Activated CD4-positive, CD25-positive, alpha-beta regulatory T cell treated with anti-CD3 and anti-CD28 coated beads, Interleukin-2, amount 50 U/mL, for 24 hours (primary cell): ENCODE measurements at regions not wholly inside any gene's neighbourhood (a gene's known extent, or its start where the extent isn't known, plus 50 kb on each side); places are given as distances from the start of the nearest gene placed in this dataset.

ENCODE experiments used
- ATAC-seq, 2 donors: fragments of 150-1000 bp; cut with Tn5 transposase; one replicate each; pipeline ENCODE4 v1.10.0; 2021; ENCODE audit warnings: mild to moderate bottlenecking in 1 of 2, moderate library complexity in 1 of 2

DNA sequence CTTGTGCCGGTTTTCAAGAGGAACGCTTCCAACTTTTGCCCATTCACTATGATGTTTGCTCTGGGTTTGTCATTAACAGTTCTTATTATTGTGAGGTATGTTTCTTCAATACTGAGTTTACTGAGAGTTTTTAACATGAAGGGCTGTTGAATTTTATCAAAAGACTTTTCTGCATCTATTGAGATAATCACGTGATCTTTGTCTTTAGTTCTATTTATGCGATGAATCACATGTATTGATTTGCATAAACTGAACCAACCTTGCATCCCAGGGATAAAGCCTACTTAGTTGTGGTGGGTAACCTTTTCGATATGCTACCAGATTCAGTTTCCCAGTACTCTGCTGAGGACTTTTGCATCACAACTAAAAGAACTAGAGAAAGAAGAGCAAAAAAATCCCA is 318.0 kb downstream of the GASK1B start:
- ATAC-seq: no peak

DNA sequence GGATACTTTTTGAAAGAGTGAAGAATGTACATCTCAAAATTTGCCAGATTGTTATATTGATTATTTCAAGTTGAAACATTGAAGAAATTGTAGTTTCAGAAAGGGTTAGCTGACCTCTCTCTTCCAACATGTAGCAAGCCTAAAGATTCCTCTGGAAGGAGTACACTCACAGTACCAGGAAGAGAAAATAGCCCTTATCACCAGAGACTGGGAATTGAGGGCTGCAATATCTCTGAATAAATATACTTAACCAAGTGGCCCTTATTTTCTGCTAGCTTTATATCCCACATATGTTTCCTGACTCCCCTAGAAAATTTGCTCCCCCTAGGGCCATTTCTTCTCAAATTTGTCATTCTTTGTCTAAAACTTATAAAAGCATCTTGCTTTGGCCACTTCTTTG is 332.2 kb downstream of the GASK1B start:
- ATAC-seq: no peak

DNA sequence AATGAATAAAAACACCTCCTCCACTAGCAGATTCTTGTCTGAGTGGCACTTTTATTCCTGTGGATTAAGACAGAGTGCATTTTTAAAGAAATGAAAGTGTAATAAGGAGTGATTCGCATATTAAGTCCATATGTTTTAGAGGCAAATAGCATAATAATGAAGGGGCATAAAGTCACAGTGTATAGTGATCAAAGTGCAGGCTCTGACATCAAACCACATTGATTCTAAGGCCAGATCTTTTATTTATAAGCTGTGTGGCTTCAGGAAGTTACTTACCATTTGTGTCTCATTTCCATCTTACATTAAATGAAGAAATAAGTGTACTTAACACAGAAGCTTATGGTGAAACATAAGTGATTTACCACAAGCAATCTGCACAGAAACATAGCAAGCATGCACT is 332.8 kb downstream of the GASK1B start:
- ATAC-seq: no peak

DNA sequence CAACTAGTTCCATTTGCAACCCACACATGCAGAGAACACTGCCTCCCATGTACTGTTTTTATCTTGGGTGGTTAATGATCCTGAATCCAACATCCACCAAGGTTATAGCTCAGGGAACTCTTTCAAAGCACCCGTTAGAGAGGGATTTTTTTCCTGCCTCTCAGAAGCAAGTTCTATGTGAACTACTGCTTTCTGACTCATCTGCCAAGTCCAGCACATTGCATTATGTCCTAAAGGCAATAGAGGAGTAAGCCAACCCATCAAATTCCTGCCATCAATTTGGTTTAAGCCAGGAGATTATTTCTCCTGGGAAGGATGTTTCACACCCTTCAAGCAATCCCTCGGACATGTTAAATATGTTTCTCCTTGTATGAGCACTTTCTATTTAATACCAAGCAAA is 334.5 kb downstream of the GASK1B start:
- ATAC-seq: no peak

DNA sequence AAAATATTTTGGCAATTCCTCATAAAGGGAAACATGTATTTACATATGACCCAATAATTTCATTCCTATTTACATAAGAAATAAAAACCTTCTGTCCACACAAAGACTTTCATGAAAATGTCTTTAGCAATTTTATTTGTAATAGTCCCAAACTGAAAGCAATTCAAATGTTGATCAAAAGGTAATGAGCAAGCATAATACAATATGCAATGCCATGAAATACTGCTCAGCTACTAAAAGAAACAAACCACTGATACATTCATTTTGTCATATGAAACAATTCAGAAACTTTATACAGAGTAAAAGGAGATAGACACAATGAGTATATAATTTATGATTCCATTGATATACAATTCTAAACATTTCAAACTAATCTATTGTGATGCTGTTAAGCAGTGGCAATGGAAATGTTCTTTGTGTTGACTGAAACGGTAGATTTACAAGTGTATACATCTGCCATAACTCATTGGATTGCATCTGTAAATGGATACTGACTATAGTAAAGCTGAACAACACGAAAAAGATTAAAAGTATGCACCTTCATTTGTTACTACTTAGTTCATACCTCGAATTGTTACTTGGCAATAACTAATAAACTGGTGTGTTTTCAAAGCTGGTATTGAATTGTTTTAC is 335.6 kb downstream of the GASK1B start:
- ATAC-seq: no peak

DNA sequence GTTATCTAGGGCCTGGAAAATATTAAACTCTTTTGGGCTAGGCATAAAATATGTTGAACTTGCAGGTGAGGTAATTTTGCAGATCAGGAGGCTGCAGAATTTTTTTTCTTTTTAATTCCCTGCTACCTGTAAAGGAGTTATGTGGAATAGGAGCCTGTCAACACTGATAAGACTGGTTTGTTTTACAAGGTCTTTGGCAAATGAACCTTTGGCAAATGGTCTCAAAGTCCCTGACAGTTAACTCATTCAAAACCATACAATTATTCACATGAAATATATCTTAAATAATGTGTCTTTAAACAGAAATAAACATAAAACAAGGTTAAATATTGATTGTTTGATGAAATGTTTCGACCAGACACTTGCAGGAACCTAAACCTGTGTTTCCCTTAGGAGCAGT is 340.2 kb downstream of the GASK1B start:
- no peak for ATAC-seq

DNA sequence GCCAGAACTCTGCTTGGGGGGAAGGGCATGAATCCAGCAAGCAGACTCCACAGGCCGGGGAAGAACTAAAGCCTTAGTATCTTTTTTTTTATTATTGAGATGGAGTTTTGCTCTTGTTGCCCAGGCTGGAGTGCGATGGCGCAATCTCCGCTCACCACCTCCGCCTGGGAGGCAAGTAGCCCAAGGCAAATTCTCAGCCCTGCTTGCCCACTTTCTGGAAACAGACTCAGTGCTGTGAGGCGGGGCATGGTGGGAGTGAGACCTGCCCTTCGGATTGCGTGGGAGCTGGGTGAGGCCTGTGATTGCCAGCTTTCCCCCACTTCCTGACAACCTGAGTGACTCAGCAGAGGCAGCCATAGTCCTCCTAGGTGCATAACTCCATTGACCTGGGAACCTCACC is 348.8 kb downstream of the GASK1B start:
- no peak for ATAC-seq

DNA sequence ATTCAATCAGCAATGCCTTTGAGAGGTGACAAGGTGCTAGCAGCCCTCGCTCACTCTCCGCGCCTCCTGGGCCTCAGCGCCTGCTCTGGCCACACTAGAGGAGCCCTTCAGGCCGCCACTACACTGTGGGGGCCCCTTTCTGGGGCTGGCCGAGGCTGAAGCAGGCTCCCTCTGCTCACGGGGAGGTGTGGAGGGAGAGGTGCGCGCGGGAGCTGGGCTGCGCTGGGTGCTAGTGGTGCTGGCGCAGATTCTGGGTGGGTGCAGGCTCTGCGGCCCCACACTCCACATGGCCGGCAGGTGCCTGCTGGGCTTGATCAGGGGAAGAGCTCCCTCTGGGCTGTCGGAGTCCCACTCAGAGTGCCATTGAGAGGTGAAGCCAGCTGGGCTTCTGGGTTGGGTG is 351.0 kb downstream of the GASK1B start:
- ATAC-seq: no peak

DNA sequence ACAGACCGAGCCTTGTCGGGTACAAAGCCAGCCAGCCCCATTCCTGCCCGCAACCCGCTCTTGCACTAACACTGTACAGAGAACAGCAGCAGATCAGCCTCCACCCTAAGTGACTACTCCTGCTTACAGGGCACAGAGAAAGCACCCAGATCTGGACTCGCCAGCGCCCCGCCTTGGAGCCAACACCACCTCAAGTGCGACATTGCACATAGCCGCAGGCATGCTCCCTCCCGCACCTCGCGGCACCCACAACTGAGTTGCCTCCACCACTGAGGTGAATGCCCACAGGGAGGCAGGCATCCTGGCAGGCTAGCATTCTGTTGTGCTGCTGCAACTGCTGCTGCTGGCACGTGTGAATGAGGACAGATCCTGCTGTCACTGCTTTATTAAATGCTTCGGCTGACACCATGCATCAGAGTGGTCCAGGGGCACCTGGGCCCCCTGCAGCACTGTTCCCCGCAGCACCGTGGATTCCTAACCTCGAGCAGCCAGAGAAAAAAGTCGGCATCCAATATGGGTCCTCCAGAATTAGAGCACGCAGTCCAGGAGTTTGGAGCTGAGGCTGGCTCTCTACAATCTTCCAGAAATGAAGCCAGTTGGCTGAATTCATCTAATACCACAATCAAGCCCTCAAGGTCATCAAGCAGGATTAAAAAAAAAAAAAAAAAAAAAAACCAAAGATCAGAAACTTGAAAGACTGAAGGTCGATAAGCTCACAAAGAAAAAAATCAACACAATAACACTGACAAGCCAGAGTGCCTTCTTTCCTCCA is 352.9 kb downstream of the GASK1B start:
- ATAC-seq: no peak

DNA sequence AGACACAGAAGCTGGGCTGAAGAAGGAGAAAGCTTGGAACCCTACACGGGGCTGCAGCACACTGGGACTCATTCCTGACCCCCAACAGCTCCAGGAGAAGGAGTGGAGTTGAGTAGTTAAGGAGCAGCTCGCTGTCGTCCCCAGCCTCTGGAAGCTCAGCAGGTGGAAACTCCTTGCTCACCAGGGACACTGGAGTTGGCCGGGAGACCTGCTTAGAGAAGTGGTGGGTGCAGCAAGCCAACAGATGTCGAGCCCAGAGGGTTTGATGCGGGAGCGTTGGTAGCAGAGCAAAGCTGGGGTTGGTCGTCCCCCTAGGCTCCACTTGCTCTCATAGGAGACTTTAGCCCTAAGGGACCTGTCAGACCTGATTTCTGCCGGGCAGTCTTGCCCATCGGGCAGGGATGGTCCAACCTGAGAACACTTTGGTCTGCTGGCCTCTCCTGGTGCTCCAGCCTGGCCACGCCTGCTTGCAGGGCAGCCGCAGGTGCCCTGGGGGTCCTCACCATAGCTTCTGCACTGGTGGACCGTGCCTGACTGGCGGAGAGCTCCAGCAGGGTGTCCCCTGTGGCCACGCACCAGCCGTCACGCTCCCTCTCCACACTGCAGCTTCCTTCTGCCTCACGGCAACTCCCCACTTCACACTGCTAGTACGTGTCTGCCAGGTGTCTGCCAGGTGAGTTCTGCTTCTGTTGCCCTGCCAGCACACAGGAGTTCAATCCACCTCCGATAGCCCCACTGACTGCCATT is 353.7 kb downstream of the GASK1B start:
- ATAC-seq: no peak

DNA sequence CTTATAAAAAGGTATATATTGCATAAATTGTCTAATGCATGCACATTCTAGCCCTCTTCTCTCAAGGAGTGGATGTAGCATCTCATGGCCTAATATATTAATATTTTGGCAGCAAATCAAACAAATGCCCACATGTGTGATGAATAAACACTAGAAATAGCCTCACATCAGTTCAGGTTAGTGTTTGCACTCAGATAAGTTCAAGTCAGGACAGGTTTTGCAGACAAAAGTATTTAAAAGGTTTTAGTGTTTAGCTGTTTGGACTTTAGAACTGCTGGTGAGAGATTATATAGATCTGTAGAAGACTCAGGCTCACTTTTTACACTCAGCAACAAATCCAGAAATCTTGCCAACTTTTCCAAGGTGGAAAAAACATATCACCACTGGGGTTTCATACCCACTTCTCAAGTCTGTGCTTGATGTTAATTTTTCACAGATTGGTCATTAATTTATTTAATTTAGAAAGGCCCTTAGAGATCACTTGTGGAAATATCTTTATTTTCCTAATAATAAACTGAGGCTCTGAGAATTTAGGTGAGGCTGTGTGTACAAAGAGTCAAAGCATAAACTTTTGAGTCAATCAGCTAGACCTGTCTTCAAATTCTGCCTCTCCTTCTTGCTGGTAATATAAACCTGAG is 362.6 kb downstream of the GASK1B start:
- no peak for ATAC-seq

DNA sequence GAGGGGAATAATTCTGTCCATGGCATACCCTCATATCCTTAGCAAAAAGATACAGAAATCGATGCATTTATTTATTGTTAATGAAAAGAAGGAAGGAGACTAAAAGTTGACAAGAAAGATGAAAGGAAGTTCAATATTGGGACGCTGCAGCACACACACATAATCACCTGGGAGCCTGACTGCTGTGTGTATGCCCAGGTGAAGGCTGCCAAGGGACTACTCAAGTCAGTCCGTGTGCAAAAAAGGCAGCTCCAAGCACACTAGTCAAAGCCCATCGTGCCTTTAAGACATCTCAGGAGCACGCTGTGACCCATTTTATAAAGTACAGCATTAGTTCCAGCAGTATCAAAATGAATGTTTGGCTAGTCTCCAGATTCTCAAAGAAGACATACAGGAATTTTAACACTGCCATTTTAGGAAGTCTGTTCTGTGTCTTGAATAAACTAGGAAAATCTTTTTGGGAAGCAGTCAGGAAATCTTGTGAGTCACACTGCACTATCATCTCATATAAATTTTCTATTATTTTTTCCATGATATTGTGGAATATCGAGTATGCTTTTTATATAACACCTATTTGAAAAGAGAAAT is 363.9 kb downstream of the GASK1B start:
- no peak for ATAC-seq

DNA sequence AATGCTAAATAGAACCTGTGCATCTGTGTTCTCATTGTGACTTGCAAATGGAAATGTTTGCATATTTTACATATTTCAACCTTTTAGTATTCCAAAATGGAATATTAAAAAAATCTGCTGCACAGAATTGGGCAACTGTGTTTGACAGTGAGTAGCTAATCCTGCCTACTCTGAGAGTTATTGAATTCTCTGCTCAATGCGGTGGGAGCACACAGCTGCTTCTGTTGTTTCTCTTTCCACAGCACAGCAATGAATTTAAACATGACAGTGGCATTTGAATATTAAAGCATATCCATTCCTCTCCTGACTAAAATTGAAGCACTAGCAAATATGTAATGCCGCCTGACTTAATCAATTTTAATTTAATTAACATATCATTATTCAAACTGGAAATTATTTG is 366.6 kb downstream of the GASK1B start:
- no peak for ATAC-seq

DNA sequence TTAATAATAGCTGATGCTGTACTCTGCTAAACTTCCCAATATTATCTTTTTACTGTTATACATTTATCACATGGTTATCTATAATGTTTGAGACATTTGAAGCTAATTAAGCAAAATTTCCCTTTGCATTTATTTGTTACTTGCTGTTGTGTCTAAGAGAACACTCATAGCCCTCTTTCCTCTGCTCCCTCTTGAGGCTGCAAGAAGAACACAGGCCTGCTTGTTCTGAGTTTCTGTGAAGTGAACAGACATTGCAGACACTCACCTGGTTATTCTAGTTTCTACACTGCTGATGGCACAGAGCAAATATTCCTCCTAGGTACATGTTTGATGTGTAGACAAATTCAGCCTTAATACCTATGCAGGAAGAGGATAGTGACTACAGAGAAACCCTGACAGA is 367.8 kb downstream of the GASK1B start:
- no peak for ATAC-seq

DNA sequence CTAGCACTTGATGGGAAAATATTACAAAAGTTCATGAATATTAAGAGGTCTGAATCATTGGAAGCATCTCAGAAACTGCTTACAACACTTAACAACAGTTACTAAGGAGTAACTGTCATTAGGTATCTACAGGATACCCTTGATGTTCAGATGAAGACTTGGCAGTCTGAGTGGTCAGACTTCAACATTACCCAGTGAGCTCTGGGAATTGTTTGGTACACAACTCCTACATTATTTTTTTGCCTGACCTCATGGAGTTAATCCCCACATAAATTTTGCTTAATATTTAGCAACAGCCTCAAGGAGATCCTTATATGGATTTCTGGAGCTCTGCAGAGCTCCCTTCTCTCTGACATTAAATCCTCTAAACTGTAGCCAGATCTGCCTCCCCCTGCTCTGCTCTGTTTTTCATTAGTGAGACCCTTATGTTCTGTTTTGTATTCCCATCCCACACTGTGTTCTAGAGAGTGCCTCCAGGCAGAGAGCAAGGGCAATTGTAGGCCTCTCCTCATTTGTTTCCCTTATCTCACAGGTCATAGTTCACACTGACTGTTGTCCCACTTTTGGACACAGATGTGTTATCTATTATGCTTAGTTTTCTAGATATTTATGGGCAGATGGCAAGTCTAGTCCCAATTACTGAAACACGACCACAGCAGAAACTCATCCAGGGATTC is 368.8 kb downstream of the GASK1B start:
- ATAC-seq: no peak

DNA sequence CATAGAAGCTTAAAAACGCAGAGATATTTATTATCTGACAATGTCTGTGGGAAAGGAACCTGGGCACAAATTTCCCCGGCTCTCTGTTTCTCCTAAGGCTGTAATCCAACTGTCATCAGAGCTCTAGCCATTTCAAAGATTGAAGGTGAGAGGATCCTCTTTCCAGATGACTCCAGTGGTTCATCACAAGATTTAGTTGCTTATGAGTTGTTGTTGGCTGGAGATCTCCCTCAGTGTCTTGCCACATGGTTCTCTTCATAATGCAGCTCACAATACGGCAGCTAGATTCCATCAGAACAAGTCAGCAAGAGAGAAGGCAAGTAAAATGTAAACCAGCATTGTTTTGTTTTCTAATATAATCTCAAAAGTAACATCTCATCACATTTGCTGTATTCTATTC is 369.4 kb downstream of the GASK1B start:
- no peak for ATAC-seq

DNA sequence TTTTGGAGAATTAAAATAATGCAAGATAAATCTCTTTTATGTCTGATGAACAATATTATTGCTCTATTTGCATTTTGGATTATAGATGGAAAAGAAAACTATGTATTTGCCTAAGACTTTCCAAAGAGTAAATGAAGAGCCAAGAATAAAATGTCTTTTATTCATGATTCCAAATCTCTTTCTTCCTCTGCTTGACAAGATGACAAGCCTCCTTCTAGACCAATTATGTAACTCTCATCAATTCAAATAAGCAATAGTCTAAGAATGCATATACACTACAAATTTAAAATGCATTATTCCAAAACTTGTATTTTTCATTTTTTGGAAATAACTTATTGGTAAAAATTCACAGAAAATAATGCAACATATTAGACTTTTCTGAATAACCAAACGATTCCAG is 377.3 kb downstream of the GASK1B start:
- ATAC-seq: no peak

DNA sequence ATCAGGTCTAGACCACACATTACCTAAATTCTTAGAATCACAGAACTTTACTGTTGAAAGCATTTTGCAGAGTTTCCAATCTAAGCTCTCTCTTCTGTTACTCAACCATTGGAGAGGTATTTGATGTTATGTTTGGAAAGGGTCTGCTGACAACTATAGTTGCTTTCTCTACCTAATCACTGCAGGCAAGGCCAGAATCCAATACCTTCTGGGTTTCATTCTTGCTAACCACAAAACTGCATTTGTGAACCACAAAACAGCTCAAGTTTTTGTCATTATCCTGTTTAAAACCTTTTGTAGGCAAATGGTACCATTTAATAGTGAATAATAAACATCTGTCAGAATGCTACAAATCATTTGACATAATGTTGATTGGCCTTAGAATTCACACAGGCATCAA is 380.1 kb downstream of the GASK1B start:
- ATAC-seq: no peak

DNA sequence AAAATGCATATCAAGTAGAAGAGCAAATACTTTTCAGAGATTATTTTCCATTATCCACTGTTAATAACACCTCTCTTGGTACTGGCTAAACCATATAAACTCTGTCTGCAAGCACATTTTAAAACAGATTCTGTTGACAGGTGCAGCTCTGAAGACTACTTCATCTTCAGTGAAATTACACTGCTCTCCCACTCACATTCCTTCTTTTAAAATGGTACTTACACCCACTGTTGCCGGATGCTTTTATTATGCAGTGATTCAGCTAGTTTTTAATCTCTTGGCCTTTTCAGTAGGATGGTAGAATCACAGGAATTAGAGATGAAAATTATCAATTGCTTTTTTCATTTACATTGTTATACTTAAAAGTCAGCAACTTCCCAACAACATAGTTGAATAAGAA is 381.6 kb downstream of the GASK1B start:
- no peak for ATAC-seq

DNA sequence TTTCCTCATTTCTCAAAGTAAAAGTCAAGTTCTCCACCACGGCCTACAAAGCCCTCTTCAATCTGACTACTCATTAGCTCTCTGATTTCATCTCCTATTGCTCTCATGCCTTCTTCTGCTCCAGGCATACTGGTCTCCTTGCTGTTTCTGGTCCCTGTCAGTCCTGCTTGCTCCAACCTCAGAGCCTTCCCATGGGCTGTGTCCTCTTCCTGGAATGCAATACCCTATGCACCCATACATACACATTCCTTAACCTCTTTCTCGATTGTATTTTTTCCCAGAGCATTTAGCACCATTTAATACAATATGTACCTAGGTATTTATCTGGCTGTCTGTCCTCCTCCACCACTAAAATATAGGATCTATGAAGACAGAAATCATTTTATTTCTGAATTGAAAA is 385.2 kb downstream of the GASK1B start:
- no peak for ATAC-seq

DNA sequence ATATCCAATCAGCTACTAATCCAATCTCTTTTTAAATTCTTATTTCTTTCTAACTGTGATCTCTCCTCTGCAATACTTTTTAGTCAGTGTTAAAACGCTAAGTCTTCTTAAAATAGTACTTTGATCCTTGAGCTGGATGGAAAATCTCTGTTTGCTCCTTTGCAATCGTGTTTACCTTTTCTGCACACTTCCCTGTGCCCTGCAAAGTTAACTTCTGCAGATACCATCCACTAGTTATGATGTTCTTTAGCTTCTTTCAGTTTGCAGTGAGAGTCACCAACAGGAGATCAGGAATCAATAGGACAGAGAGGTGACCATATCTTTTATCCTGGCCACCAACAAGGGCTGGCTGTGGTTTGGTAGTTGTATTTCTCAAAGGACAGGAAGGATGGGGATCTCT is 391.5 kb downstream of the GASK1B start:
- ATAC-seq: no peak

DNA sequence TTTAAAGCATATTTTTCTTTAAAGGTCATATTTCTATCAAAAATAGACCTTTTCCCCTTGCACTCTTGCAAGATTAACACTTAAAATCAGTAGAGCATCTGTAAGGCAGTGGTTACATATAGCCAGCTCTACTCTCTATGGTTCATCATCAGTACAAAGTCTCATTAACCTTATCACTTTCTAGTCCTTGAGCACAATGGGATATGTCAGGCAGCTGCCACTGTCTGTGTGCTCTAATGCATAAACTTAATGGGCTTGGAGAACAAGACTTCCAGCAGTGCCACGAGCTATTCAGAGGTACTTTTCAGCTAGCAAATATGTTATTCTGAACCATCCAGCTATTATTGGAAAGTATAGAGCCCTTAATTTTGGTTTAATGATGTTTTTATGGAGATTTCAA is 393.7 kb downstream of the GASK1B start:
- no peak for ATAC-seq
